ENCODE measurements at regions not wholly inside any gene's neighbourhood (a gene's known extent, or its start where the extent isn't known, plus 50 kb on each side); places are given as distances from the start of the nearest gene placed in this dataset.
"Not testable (repeated sequence)": the region's sequence is repeated elsewhere in the genome, so short reads cannot be mapped to it uniquely, and the experiment has no call there.

- not testable (repeated sequence) for H3K4me1 Mint-ChIP-seq; H3K36me3 Mint-ChIP-seq (ENCODE audit: low read depth); H3K9me3 Mint-ChIP-seq; H3K4me3 Mint-ChIP-seq; H3K27ac Mint-ChIP-seq; H3K27me3 Mint-ChIP-seq (ENCODE audit: low read depth, poor library complexity); DNase-seq
Measured at GRCh38 chr12:9543341-9543740, 64.4 kb downstream of the KLRB1 start.

GRCh38 chr12:9542827-9543226, 64.9 kb downstream of the KLRB1 start:
- H3K36me3 Mint-ChIP-seq (ENCODE audit: low read depth); H3K9me3 Mint-ChIP-seq; H3K27ac Mint-ChIP-seq; H3K27me3 Mint-ChIP-seq (ENCODE audit: low read depth, poor library complexity); DNase-seq; H3K4me3 Mint-ChIP-seq; H3K4me1 Mint-ChIP-seq: not testable (repeated sequence)

- H3K9me3 Mint-ChIP-seq; H3K4me1 Mint-ChIP-seq; H3K27ac Mint-ChIP-seq; H3K27me3 Mint-ChIP-seq (ENCODE audit: low read depth, poor library complexity); H3K4me3 Mint-ChIP-seq; DNase-seq; H3K36me3 Mint-ChIP-seq (ENCODE audit: low read depth): not testable (repeated sequence)
Measured at GRCh38 chr12:9515925-9516324, 91.8 kb downstream of the KLRB1 start.

- DNase-seq; H3K36me3 Mint-ChIP-seq (ENCODE audit: low read depth); H3K27me3 Mint-ChIP-seq (ENCODE audit: low read depth, poor library complexity); H3K4me1 Mint-ChIP-seq; H3K9me3 Mint-ChIP-seq; H3K27ac Mint-ChIP-seq; H3K4me3 Mint-ChIP-seq: not testable (repeated sequence)
Measured at GRCh38 chr12:9512695-9513094, 95.0 kb downstream of the KLRB1 start.

GRCh38 chr12:9510392-9511011, 97.2 kb downstream of the KLRB1 start:
- not testable (repeated sequence) for H3K27ac Mint-ChIP-seq; H3K4me1 Mint-ChIP-seq; H3K27me3 Mint-ChIP-seq (ENCODE audit: low read depth, poor library complexity); H3K9me3 Mint-ChIP-seq; DNase-seq; H3K4me3 Mint-ChIP-seq; H3K36me3 Mint-ChIP-seq (ENCODE audit: low read depth)

GRCh38 chr12:9509464-9510161, 98.1 kb downstream of the KLRB1 start:
- Mint-ChIP-seq H3K27ac (no peak overlapping the region), H3K9me3 (no peaks in the 10 kb centered on the region), H3K27me3 (ENCODE audit: low read depth, poor library complexity) (no peaks in the 10 kb centered on the region), H3K4me3 (no peak overlapping the region), H3K36me3 (ENCODE audit: low read depth) (no peaks in the 10 kb centered on the region), H3K4me1 (no peaks in the 10 kb centered on the region)
- no peak for TF ChIP-seq CTCF (IDR thresholded peaks at IDR 0.05)
- DNase-seq = no peak

- Mint-ChIP-seq H3K27ac (no peak overlapping the region), H3K4me1 (no peaks in the 10 kb centered on the region), H3K27me3 (ENCODE audit: low read depth, poor library complexity) (no peaks in the 10 kb centered on the region), H3K36me3 (ENCODE audit: low read depth) (no peaks in the 10 kb centered on the region), H3K9me3 (no peaks in the 10 kb centered on the region), H3K4me3 (no peak overlapping the region)
- DNase-seq = no peak
- TF ChIP-seq CTCF (IDR thresholded peaks at IDR 0.05) = no peak
Measured at GRCh38 chr12:9506746-9507145, 101.0 kb downstream of the KLRB1 start.

GRCh38 chr12:9503384-9503783, 104.3 kb downstream of the KLRB1 start:
- not testable (repeated sequence) for H3K27me3 Mint-ChIP-seq (ENCODE audit: low read depth, poor library complexity); H3K9me3 Mint-ChIP-seq; H3K4me3 Mint-ChIP-seq; DNase-seq; H3K36me3 Mint-ChIP-seq (ENCODE audit: low read depth); H3K27ac Mint-ChIP-seq; H3K4me1 Mint-ChIP-seq

GRCh38 chr12:9502845-9503244, 104.9 kb downstream of the KLRB1 start:
- H3K36me3 Mint-ChIP-seq (ENCODE audit: low read depth); H3K27me3 Mint-ChIP-seq (ENCODE audit: low read depth, poor library complexity); H3K9me3 Mint-ChIP-seq; H3K27ac Mint-ChIP-seq; DNase-seq; H3K4me3 Mint-ChIP-seq; H3K4me1 Mint-ChIP-seq: not testable (repeated sequence)

GRCh38 chr12:9493325-9493724, 114.4 kb downstream of the KLRB1 start:
- H3K27me3 Mint-ChIP-seq (ENCODE audit: low read depth, poor library complexity); H3K36me3 Mint-ChIP-seq (ENCODE audit: low read depth); DNase-seq; H3K27ac Mint-ChIP-seq; H3K4me1 Mint-ChIP-seq; H3K9me3 Mint-ChIP-seq; H3K4me3 Mint-ChIP-seq: not testable (repeated sequence)

- not testable (repeated sequence) for H3K27ac Mint-ChIP-seq; H3K4me1 Mint-ChIP-seq; H3K9me3 Mint-ChIP-seq; DNase-seq; H3K27me3 Mint-ChIP-seq (ENCODE audit: low read depth, poor library complexity); H3K36me3 Mint-ChIP-seq (ENCODE audit: low read depth); H3K4me3 Mint-ChIP-seq
Measured at GRCh38 chr12:9481289-9481688, 126.4 kb downstream of the KLRB1 start.

- H3K4me3 Mint-ChIP-seq; H3K36me3 Mint-ChIP-seq (ENCODE audit: low read depth); H3K9me3 Mint-ChIP-seq; H3K27me3 Mint-ChIP-seq (ENCODE audit: low read depth, poor library complexity); DNase-seq; H3K27ac Mint-ChIP-seq: not testable (repeated sequence)
- peaks cover 23% of the 10 kb centered on the region for H3K4me1 Mint-ChIP-seq
Measured at GRCh38 chr12:9474197-9474596, 133.5 kb downstream of the KLRB1 start.

- H3K36me3 Mint-ChIP-seq (ENCODE audit: low read depth); H3K27me3 Mint-ChIP-seq (ENCODE audit: low read depth, poor library complexity); H3K27ac Mint-ChIP-seq; H3K4me3 Mint-ChIP-seq; H3K9me3 Mint-ChIP-seq; DNase-seq: not testable (repeated sequence)
- H3K4me1 Mint-ChIP-seq = peaks cover 28% of the 10 kb centered on the region
Measured at GRCh38 chr12:9473638-9474037, 134.1 kb downstream of the KLRB1 start.
